PC-3 (cell line): ENCODE measurements at regions not wholly inside any gene's neighbourhood (a gene's known extent, or its start where the extent isn't known, plus 50 kb on each side); places are given as distances from the start of the nearest gene placed in this dataset.

ENCODE experiments used
- ATAC-seq: fragments of 200-7000 bp; cut with Tn5 transposase; 2 replicates; pipeline ENCODE4 v1.9.1; 2020; ENCODE audit warnings: mild to moderate bottlenecking, moderate library complexity
- BruUV-seq: library from RNA; stranded (reverse); fragments of 400-500 nt; replicated peaks from 2 replicates; lab custom pipeline; 2021; lab: Mats Ljungman, UMichigan
- CTCF ChIA-PET: fragments of 300-600 bp; sonication (Branson Sonifier 250); formaldehyde crosslinking; loops from one replicate; lab custom pipeline; 2022; ENCODE audit warnings: antibody characterized with exemption; lab: Charles Lee
- POLR2A ChIA-PET: fragments of 300-600 bp; sonication (Branson Sonifier 250); formaldehyde crosslinking; loops from one replicate; lab custom pipeline; 2022; ENCODE audit warnings: antibody characterized with exemption; ENCODE audit not compliant: unreplicated experiment; lab: Charles Lee
- DNase-seq: peaks from one replicate; pipeline ENCODE4 v3.0.0-alpha.2; 2015
- H2AFZ ChIP-seq: fragments of 300-600 bp; sonication (generic); 2 replicates; pipeline ENCODE4 v1.6.0; 2016; ENCODE audit warnings: antibody characterized with exemption, low read length
- H3F3A ChIP-seq: fragments of 300-600 bp; sonication (generic); one replicate; pipeline ENCODE4 v1.6.0; 2017; ENCODE audit warnings: antibody characterized with exemption, low read length, control low read depth, mild to moderate bottlenecking; ENCODE audit not compliant: unreplicated experiment
- H3K27ac ChIP-seq: fragments of 300-600 bp; sonication (generic); 2 replicates; pipeline ENCODE4 v1.5.1; 2016; ENCODE audit warnings: mild to moderate bottlenecking, low read length
- H3K27me3 ChIP-seq: fragments of 300-600 bp; sonication (generic); 2 replicates; pipeline ENCODE4 v1.6.1; 2016; ENCODE audit warnings: low read length, mixed read lengths
- H3K36me3 ChIP-seq: fragments of 300-600 bp; sonication (generic); 2 replicates; pipeline ENCODE4 v1.6.1; 2016; ENCODE audit warnings: low read depth, mixed run types, low read length, mixed read lengths
- H3K4me1 ChIP-seq: fragments of 300-600 bp; sonication (generic); 2 replicates; pipeline ENCODE4 v1.5.1; 2016; ENCODE audit warnings: low read length; ENCODE audit not compliant: insufficient read depth
- H3K4me2 ChIP-seq: fragments of 300-600 bp; sonication (generic); 2 replicates; pipeline ENCODE4 v1.6.0; 2016; ENCODE audit warnings: low read length
- H3K4me3 ChIP-seq: fragments of 300-600 bp; sonication (generic); 2 replicates; pipeline ENCODE4 v1.5.1; 2016; ENCODE audit warnings: mild to moderate bottlenecking, low read length, mixed read lengths
- H3K79me2 ChIP-seq: fragments of 300-600 bp; sonication (generic); 2 replicates; pipeline ENCODE4 v1.6.1; 2017; ENCODE audit warnings: low read length, mixed read lengths
- H3K9ac ChIP-seq: fragments of 300-600 bp; sonication (generic); 2 replicates; pipeline ENCODE4 v1.6.0; 2016; ENCODE audit warnings: mild to moderate bottlenecking, low read length
- H3K9me2 ChIP-seq: fragments of 300-600 bp; sonication (generic); replicated peaks from 2 replicates; pipeline ENCODE4 v1.6.1; 2016; ENCODE audit warnings: mixed run types, low read length, mixed read lengths
- H3K9me3 ChIP-seq: fragments of 300-600 bp; sonication (generic); 2 replicates; pipeline ENCODE4 v1.6.1; 2016; ENCODE audit warnings: low read length, mixed read lengths
- H4K20me1 ChIP-seq: fragments of 300-600 bp; sonication (generic); 2 replicates; pipeline ENCODE4 v1.6.1; 2016; ENCODE audit warnings: low read length, mixed read lengths
- CTCF ChIP-seq: fragments of 300-600 bp; sonication (generic); conservative IDR thresholded peaks from 2 replicates; pipeline ENCODE4 v1.5.1; 2017; ENCODE audit warnings: antibody characterized with exemption, low read depth, mild to moderate bottlenecking, low read length
- EZH2 ChIP-seq: fragments of 300-600 bp; sonication (generic); IDR thresholded peaks from one replicate; pipeline ENCODE4 v1.6.1; 2017; ENCODE audit warnings: antibody characterized with exemption, mild to moderate bottlenecking, low read length; ENCODE audit not compliant: unreplicated experiment
- EZH2phosphoT487 ChIP-seq: fragments of 300-600 bp; sonication (generic); IDR thresholded peaks from 2 replicates; pipeline ENCODE4 v1.6.1; 2018; ENCODE audit warnings: mild to moderate bottlenecking, antibody characterized with exemption, low read length, borderline replicate concordance
- intact Hi-C: fragments of 100-400 bp; cut with micrococcal nuclease; formaldehyde crosslinking; loops from 2 replicates; pipeline ENCODE4 v1.9.0; 2023

DNA sequence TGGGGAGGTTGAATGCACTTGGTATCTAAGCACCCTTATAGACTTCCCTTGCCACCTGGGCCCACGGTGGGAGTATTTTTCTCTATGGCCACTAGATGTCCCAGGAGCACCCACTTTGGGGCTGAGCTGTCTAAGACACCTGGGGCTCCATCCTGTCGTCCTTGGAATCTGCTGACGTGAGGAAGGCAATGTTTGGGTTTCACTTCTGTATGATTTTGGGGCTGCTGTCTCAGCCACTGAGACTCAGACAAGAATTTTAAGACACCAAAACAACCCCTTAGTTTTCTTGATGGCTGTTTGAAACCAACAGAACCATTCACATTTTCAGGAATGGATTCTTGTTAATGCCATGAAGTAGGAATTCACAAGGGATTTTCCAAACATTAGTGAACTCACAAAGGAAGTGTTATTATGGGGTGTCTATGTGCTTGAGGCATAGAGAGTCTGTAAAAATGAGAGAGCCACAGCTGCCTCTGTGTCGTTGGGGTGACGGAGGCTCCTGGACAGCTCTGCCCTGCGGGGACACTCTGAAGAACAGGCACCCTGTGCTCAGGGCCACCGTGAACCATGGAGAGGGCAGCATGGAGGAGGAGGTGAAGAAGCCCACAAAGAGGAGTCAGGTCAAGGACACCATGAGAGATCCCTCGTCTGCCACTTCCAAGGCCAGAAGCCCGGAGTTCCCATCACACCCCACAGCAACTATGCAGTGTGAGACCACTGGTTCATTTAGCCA is 106.8 kb upstream of the SPATA13 start:
- Histone ChIP-seq H3K4me3 (0 out of 2 replicates have a peak overlapping the region, but pooled peaks have one; percentile 0), H2AFZ (peak overlapping the region; percentile 40), H3K4me1 (peaks cover 34% of the 10 kb centered on the region), H3K27ac (no peak overlapping the region), H3K27me3 (no peaks in the 10 kb centered on the region), H3K79me2 (no peaks in the 10 kb centered on the region), H3K4me2 (peak overlapping the region; percentile 52), H3K36me3 (no peaks in the 10 kb centered on the region), H3K9me2 (no peaks in the 10 kb centered on the region), H3F3A (no peaks in the 10 kb centered on the region), H4K20me1 (no peaks in the 10 kb centered on the region), H3K9me3 (no peaks in the 10 kb centered on the region), H3K9ac (no peak overlapping the region)
- no TSS peak for BruUV-seq
- TF ChIP-seq CTCF (peak; percentile 87), EZH2 (no peak)
- CTCF ChIA-PET, result interaction anchor here (1.7 kb wide), 2 partner anchors 164 to 175 kb away, joined by 7 read pairs; no protein-coding TSS in a partner anchor
- intact Hi-C loops, result loop anchor here (1.0 to 2.0 kb wide), 5 partner anchors 21 to 167 kb away; no protein-coding TSS in a partner anchor
- POLR2A ChIA-PET, result interaction anchor here (0.6 to 0.7 kb wide), 2 partner anchors 45 to 94 kb away, joined by 3 read pairs; no protein-coding TSS in a partner anchor
- DNase-seq (peak; percentile 91), ATAC-seq (peak; percentile 89)

DNA sequence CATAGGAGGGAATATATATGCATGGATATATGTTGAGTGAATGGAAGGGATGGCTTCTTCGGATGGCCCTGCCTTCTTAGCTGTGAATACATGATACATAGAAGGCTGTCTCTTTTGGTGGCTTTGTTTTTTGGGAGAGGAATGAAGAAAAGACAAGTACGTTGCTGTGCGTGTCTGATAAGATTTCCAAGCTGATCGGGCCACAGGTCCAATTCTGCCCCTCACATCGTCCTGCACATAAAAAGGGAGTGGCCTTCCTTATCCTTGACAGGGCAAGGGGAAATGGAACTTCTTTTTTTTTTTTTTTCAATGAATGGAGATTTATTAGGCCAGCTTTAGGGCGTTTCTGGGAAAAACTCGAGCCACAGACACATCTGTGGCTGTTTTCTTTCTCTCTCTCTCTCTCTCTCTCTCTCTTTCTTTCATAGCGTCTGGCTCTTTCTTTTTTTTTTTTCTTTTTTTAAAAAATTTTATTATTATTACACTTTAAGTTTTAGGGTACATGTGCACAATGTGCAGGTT is 103.8 kb upstream of the SPATA13 start:
- ChIA-PET CTCF (interaction anchor here (0.6 kb wide), 1 partner anchor 81 kb away, joined by 3 read pairs; no protein-coding TSS in a partner anchor), POLR2A (no interaction called here)
- intact Hi-C loops, result no loop called here
- Histone ChIP-seq H2AFZ (no peak overlapping the region), H3K27me3 (no peaks in the 10 kb centered on the region), H3K4me2 (no peak overlapping the region), H3K9ac (no peak overlapping the region), H3K9me2 (no peaks in the 10 kb centered on the region), H3K4me3 (no peak overlapping the region), H3K79me2 (no peaks in the 10 kb centered on the region), H3F3A (no peaks in the 10 kb centered on the region), H4K20me1 (no peaks in the 10 kb centered on the region), H3K36me3 (no peaks in the 10 kb centered on the region), H3K4me1 (peaks cover 11% of the 10 kb centered on the region), H3K27ac (no peak overlapping the region), H3K9me3 (no peaks in the 10 kb centered on the region)
- ATAC-seq, result no peak
- TF ChIP-seq EZH2phosphoT487 (no peak), CTCF (no peak), EZH2 (no peak)
- DNase-seq, result no peak
- BruUV-seq, result no TSS peak

DNA sequence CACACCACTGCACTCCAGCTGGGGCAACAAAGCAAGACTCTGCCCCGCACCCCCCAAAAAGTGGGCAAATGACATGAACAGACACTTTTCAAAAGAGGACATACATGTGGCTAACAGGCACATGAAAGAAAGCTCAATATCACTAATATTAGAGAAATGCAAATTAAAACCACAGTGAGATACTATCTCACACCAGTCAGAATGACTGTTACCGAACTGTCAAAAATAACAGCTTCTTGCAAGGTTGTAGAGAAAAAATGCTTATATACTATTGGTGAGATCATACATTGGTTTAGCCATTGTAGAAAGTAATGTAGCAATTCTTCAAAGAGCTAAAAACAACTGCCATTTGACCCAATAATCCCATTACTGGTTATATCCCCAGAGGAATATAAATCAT is 99.5 kb upstream of the SPATA13 start:
- BruUV-seq, result no TSS peak
- ChIA-PET CTCF (no interaction called here), POLR2A (no interaction called here)
- intact Hi-C loops, result no loop called here
- Histone ChIP-seq H3K27ac (no peak overlapping the region), H3K4me2 (no peak overlapping the region), H3K9me3 (no peaks in the 10 kb centered on the region), H3K79me2 (no peaks in the 10 kb centered on the region), H3K9ac (no peak overlapping the region), H3K4me1 (no peaks in the 10 kb centered on the region), H3K9me2 (no peaks in the 10 kb centered on the region), H3K36me3 (no peaks in the 10 kb centered on the region), H3K4me3 (no peak overlapping the region), H2AFZ (no peak overlapping the region), H3K27me3 (no peaks in the 10 kb centered on the region), H3F3A (no peaks in the 10 kb centered on the region), H4K20me1 (no peaks in the 10 kb centered on the region)
- DNase-seq (no peak), ATAC-seq (no peak)
- no peak for TF ChIP-seq CTCF
- no peak for TF ChIP-seq EZH2phosphoT487
- no peak for TF ChIP-seq EZH2
